H9 (cell line): ENCODE measurements at regions not wholly inside any gene's neighbourhood (a gene's known extent, or its start where the extent isn't known, plus 50 kb on each side); places are given as distances from the start of the nearest gene placed in this dataset.
A peak's percentile ranks its signal among the peaks of the same experiment; 100 is the strongest.

Experiments used
- DNase-seq: peaks from one replicate; pipeline ENCODE4 v3.0.0-alpha.2; 2017
- H2AFZ ChIP-seq: one replicate; pipeline ENCODE4 v1.6.1; 2013; ENCODE audit warnings: mild to moderate bottlenecking, low read length, control low read depth, moderate library complexity
- H2AK5ac ChIP-seq: 2 replicates; pipeline ENCODE4 v1.6.1; 2013; ENCODE audit warnings: low read length, control low read depth, mixed read lengths; ENCODE audit not compliant: insufficient read length
- H2BK120ac ChIP-seq: one replicate; pipeline ENCODE4 v1.6.1; 2013; ENCODE audit warnings: low read depth, mild to moderate bottlenecking, low read length, control low read depth, inconsistent platforms; ENCODE audit not compliant: poor library complexity, severe bottlenecking
- H2BK12ac ChIP-seq: 2 replicates; pipeline ENCODE4 v1.6.1; 2013; ENCODE audit warnings: low read length, control low read depth, mixed read lengths, low read depth; ENCODE audit not compliant: insufficient read length
- H2BK15ac ChIP-seq: 2 replicates; pipeline ENCODE4 v1.6.1; 2013; ENCODE audit warnings: low read depth, low read length, control low read depth
- H2BK20ac ChIP-seq: one replicate; pipeline ENCODE4 v1.6.1; 2013; ENCODE audit warnings: low read depth, mild to moderate bottlenecking, low read length, control low read depth, inconsistent platforms; ENCODE audit not compliant: poor library complexity, severe bottlenecking
- H2BK5ac ChIP-seq: 2 replicates; pipeline ENCODE4 v1.6.1; 2013; ENCODE audit warnings: low read length, control low read depth, mixed read lengths; ENCODE audit not compliant: insufficient read length
- H3K14ac ChIP-seq: 2 replicates; pipeline ENCODE4 v1.6.1; 2013; ENCODE audit warnings: low read length, control low read depth; ENCODE audit not compliant: insufficient read depth
- H3K18ac ChIP-seq: 2 replicates; pipeline ENCODE4 v1.6.1; 2013; ENCODE audit warnings: low read depth, mild to moderate bottlenecking, mixed read lengths, low read length, control low read depth; ENCODE audit not compliant: insufficient read length
- H3K23ac ChIP-seq: 2 replicates; pipeline ENCODE4 v1.6.1; 2013; ENCODE audit warnings: low read length, control low read depth, mixed read lengths, low read depth; ENCODE audit not compliant: insufficient read length
- H3K23me2 ChIP-seq: 2 replicates; pipeline ENCODE4 v1.6.1; 2013; ENCODE audit warnings: low read depth, mild to moderate bottlenecking, mixed read lengths, low read length, control low read depth; ENCODE audit not compliant: insufficient read length, poor library complexity, severe bottlenecking
- H3K27ac ChIP-seq: 2 replicates; pipeline ENCODE4 v1.5.1; 2013; ENCODE audit warnings: low read length, control low read depth, mixed read lengths, low read depth; ENCODE audit not compliant: insufficient read length
- H3K27me3 ChIP-seq: 2 replicates; pipeline ENCODE4 v1.6.1; 2013; ENCODE audit warnings: low read length, control low read depth, inconsistent platforms; ENCODE audit not compliant: insufficient read depth
- H3K4ac ChIP-seq: 2 replicates; pipeline ENCODE4 v1.6.1; 2013; ENCODE audit warnings: low read depth, mild to moderate bottlenecking, control low read depth, inconsistent platforms, low read length, moderate library complexity
- H3K4me1 ChIP-seq: 2 replicates; pipeline ENCODE4 v1.6.1; 2013; ENCODE audit warnings: low read length, control low read depth, inconsistent platforms; ENCODE audit not compliant: insufficient read depth
- H3K4me2 ChIP-seq: 2 replicates; pipeline ENCODE4 v1.6.1; 2013; ENCODE audit warnings: low read length, control low read depth, mixed read lengths; ENCODE audit not compliant: insufficient read length, insufficient read depth
- H3K56ac ChIP-seq: 2 replicates; pipeline ENCODE4 v1.6.1; 2013; ENCODE audit warnings: low read depth, mild to moderate bottlenecking, mixed read lengths, low read length, control low read depth; ENCODE audit not compliant: insufficient read length
- H3K79me1 ChIP-seq: 2 replicates; pipeline ENCODE4 v1.6.1; 2013; ENCODE audit warnings: low read depth, mild to moderate bottlenecking, moderate library complexity, low read length, control low read depth, inconsistent platforms; ENCODE audit not compliant: insufficient read depth, poor library complexity, severe bottlenecking
- H3K79me2 ChIP-seq: 2 replicates; pipeline ENCODE4 v1.6.1; 2013; ENCODE audit warnings: low read length, control low read depth, inconsistent platforms; ENCODE audit not compliant: insufficient read depth
- H3K9ac ChIP-seq: 2 replicates; pipeline ENCODE4 v1.6.1; 2013; ENCODE audit warnings: low read length, control low read depth, mixed read lengths; ENCODE audit not compliant: insufficient read length; ENCODE audit errors: extremely low read depth
- H3K9me3 ChIP-seq: one replicate; pipeline ENCODE4 v1.6.1; 2013; ENCODE audit warnings: low read depth, low read length, inconsistent platforms; ENCODE audit not compliant: control insufficient read depth
- H3T11ph ChIP-seq: one replicate; pipeline ENCODE4 v1.6.1; 2013; ENCODE audit warnings: mild to moderate bottlenecking, low read length, control low read depth, inconsistent platforms
- H4K20me1 ChIP-seq: one replicate; pipeline ENCODE4 v1.6.1; 2013; ENCODE audit not compliant: control insufficient read depth, insufficient read length, insufficient read depth
- H4K5ac ChIP-seq: 2 replicates; pipeline ENCODE4 v1.6.1; 2013; ENCODE audit warnings: low read depth, mild to moderate bottlenecking, mixed read lengths, low read length, control low read depth; ENCODE audit not compliant: insufficient read length
- H4K8ac ChIP-seq: replicated peaks from 2 replicates; pipeline ENCODE4 v1.6.1; 2013; ENCODE audit warnings: low read length, control low read depth, mixed read lengths, low read depth; ENCODE audit not compliant: insufficient read length
- H4K91ac ChIP-seq: 2 replicates; pipeline ENCODE4 v1.6.1; 2013; ENCODE audit warnings: low read depth, mild to moderate bottlenecking, moderate library complexity, mixed read lengths, low read length, control low read depth; ENCODE audit not compliant: insufficient read length
- H3K27ac Mint-ChIP-seq, 3 experiments: 2 replicates in 2 of 3; 3 replicates in 1 of 3; pipeline ENCODE4 v1.8.0; 2020 to 2021; ENCODE audit warnings: mixed read lengths in 3 of 3, mild to moderate bottlenecking in 1 of 3, moderate library complexity in 1 of 3
- H3K27me3 Mint-ChIP-seq: 2 replicates; pipeline ENCODE4 v1.8.0; 2021; ENCODE audit warnings: low read depth, mild to moderate bottlenecking, moderate library complexity, mixed read lengths
- H3K36me3 Mint-ChIP-seq, 3 experiments: 2 replicates in 2 of 3; 3 replicates in 1 of 3; pipeline ENCODE4 v1.8.0; 2020 to 2021; ENCODE audit warnings: low read depth in 3 of 3, mixed read lengths in 3 of 3; ENCODE audit not compliant: insufficient read depth in 1 of 3
- H3K4me1 Mint-ChIP-seq, 2 experiments: 2 replicates each; pipeline ENCODE4 v1.8.0; 2020; ENCODE audit warnings: mixed read lengths in 2 of 2
- H3K4me3 Mint-ChIP-seq, 2 experiments: 2 replicates in 1 of 2; 3 replicates in 1 of 2; pipeline ENCODE4 v1.8.0; 2020 to 2021; ENCODE audit warnings: mild to moderate bottlenecking in 2 of 2, mixed read lengths in 2 of 2, moderate library complexity in 1 of 2
- H3K9me3 Mint-ChIP-seq, 2 experiments: 2 replicates in 1 of 2; 3 replicates in 1 of 2; pipeline ENCODE4 v1.8.0; 2020; ENCODE audit warnings: mild to moderate bottlenecking in 2 of 2, mixed read lengths in 2 of 2, moderate library complexity in 1 of 2
- WGBS: extraction: QIAGEN DNeasy Blood & Tissue Kit; methylation state at CpG from one replicate; pipeline ENCODE4 v1.1.7; 2013; ENCODE audit warnings: missing lambda C conversion rate, low lambda C conversion rate, mixed read lengths; ENCODE audit not compliant: insufficient read length; ENCODE audit errors: extremely low coverage; 5-methylcytosine and 5-hydroxymethylcytosine counted together
- TF ChIP-seq, protein P1 (sequence below): fragments of 200-600 bp; sonication (generic); conservative IDR thresholded peaks from 3 replicates; pipeline ENCODE4 v1.8.0; 2021; ENCODE audit warnings: antibody characterized with exemption, mild to moderate bottlenecking

DNA sequence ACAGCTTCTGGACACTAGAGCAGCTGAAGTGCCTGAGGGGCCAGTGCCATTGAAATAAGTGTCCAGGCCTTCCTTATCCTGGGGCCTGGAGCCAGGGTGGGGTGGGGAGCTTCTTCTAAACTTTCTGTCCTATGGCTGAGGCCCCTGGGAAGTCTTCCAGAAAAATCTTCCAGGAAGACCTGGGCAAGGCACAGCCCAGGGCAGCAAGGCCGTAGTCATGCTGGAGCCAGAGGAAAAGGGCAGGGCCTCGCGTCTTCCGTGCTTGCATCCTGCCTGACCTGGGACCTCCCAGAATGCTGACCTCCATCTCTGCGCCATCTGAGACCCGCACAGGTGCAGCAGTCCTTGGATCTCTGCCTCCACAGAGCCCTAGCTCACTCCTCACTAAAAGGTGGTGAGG is 96.7 kb upstream of the SLC44A3 start:
- Histone ChIP-seq H2BK15ac (no peak overlapping the region), H3K18ac (no peak overlapping the region), H3K27ac (no peak overlapping the region), H2BK20ac (no peak overlapping the region), H2AFZ (no peak overlapping the region), H4K5ac (no peak overlapping the region), H3K14ac (no peak overlapping the region), H4K8ac (no peak overlapping the region), H3K79me2 (no peaks in the 10 kb centered on the region; the same call in 1 of the 2 replicates), H2BK5ac (no peak overlapping the region), H3K4me1 (no peaks in the 10 kb centered on the region), H3K4me2 (no peak overlapping the region), H2AK5ac (no peak overlapping the region), H3K79me1 (no peaks in the 10 kb centered on the region), H3K9me3 (no peaks in the 10 kb centered on the region), H3K4ac (no peak overlapping the region), H3T11ph (no peak overlapping the region), H4K20me1 (no peaks in the 10 kb centered on the region), H3K56ac (no peak overlapping the region), H3K27me3 (no peaks in the 10 kb centered on the region), H3K9ac (no peak overlapping the region), H3K23me2 (no peaks in the 10 kb centered on the region), H4K91ac (no peak overlapping the region), H2BK120ac (no peak overlapping the region), H3K23ac (no peak overlapping the region), H2BK12ac (no peak overlapping the region)
- DNase-seq: no peak
- Mint-ChIP-seq H3K27me3 (no peaks in the 10 kb centered on the region), H3K36me3 (no peaks in the 10 kb centered on the region), H3K4me1 (peaks cover 10% of the 10 kb centered on the region in 2 experiments), H3K4me3 (no peak overlapping the region), H3K9me3 (no peaks in the 10 kb centered on the region), H3K27ac (0 out of 7 replicates have a peak overlapping the region, but pooled peaks of 1 of the 3 experiments have one; percentile 44)
- no CpG with 5 or more reads among the region's 6 CpGs for WGBS
- TF ChIP-seq, protein P1, sequence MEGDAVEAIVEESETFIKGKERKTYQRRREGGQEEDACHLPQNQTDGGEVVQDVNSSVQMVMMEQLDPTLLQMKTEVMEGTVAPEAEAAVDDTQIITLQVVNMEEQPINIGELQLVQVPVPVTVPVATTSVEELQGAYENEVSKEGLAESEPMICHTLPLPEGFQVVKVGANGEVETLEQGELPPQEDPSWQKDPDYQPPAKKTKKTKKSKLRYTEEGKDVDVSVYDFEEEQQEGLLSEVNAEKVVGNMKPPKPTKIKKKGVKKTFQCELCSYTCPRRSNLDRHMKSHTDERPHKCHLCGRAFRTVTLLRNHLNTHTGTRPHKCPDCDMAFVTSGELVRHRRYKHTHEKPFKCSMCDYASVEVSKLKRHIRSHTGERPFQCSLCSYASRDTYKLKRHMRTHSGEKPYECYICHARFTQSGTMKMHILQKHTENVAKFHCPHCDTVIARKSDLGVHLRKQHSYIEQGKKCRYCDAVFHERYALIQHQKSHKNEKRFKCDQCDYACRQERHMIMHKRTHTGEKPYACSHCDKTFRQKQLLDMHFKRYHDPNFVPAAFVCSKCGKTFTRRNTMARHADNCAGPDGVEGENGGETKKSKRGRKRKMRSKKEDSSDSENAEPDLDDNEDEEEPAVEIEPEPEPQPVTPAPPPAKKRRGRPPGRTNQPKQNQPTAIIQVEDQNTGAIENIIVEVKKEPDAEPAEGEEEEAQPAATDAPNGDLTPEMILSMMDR: no peak
